ENCODE measurements at regions not wholly inside any gene's neighbourhood (a gene's known extent, or its start where the extent isn't known, plus 50 kb on each side); places are given as distances from the start of the nearest gene placed in this dataset.

- Histone ChIP-seq H3K79me2 (ENCODE audit: insufficient read depth, low read depth) (no peaks in the 10 kb centered on the region), H3K27me3 (ENCODE audit: insufficient read depth, low read depth) (no peaks in the 10 kb centered on the region), H3K4me2 (no peak overlapping the region), H3K4me1 (ENCODE audit: low read depth, poor library complexity, severe bottlenecking) (no peaks in the 10 kb centered on the region), H4K20me1 (ENCODE audit: insufficient read depth) (no peaks in the 10 kb centered on the region), H2AFZ (ENCODE audit: low read depth) (no peak overlapping the region), H3K27ac (no peak overlapping the region), H3K4me3 (IDR thresholded peaks at IDR 0.05; ENCODE audit: insufficient read depth, low read depth, low read length) (no peak overlapping the region), H3K9ac (no peak overlapping the region), H3K36me3 (ENCODE audit: insufficient read depth) (no peaks in the 10 kb centered on the region)
- TF ChIP-seq CTCF (conservative IDR thresholded peaks at IDR 0.05; ENCODE audit: low read depth, low read length), result no peak
Measured at GRCh38 chr13:105616333-105617075, 919.0 kb downstream of the EFNB2 start.

- TF ChIP-seq CTCF (conservative IDR thresholded peaks at IDR 0.05; ENCODE audit: low read depth, low read length), result no peak
Measured at GRCh38 chr13:105612541-105612940, 922.9 kb downstream of the EFNB2 start.

DNA sequence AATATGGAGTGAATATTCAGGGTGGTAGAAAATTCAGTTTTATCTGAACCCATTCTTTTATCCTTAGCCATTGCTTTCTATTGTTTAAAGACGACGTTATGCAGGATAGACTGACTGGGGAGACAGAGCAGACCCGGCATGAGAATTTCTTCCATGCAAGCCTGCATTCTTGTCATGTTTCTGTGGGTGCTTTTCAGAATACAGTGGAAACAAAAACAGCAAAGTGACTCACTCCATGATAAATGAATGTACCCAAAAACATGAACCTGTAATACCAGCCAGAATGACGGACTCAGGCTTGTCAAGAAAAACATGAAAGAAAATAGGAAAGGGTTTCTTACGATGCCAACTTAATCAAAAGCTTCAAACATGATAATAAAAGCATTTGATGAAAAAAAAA, 924.0 kb downstream of the EFNB2 start:
- no peaks in the 10 kb centered on the region for H3K79me2 ChIP-seq (ENCODE audit: insufficient read depth, low read depth)
- no peak overlapping the region for H3K9ac ChIP-seq
- H3K4me2 ChIP-seq, result no peak overlapping the region
- H2AFZ ChIP-seq (ENCODE audit: low read depth), result no peak overlapping the region
- TF ChIP-seq CTCF (conservative IDR thresholded peaks at IDR 0.05; ENCODE audit: low read depth, low read length), result no peak
- no peaks in the 10 kb centered on the region for H3K4me1 ChIP-seq (ENCODE audit: low read depth, poor library complexity, severe bottlenecking)
- H3K27ac ChIP-seq, result no peak overlapping the region
- H3K36me3 ChIP-seq (ENCODE audit: insufficient read depth), result no peaks in the 10 kb centered on the region
- H3K4me3 ChIP-seq (IDR thresholded peaks at IDR 0.05; ENCODE audit: insufficient read depth, low read depth, low read length), result no peak overlapping the region
- H4K20me1 ChIP-seq (ENCODE audit: insufficient read depth), result no peaks in the 10 kb centered on the region
- no peaks in the 10 kb centered on the region for H3K27me3 ChIP-seq (ENCODE audit: insufficient read depth, low read depth)

More at GRCh38 chr13:105612541-105612940, 922.9 kb downstream of the EFNB2 start:
- Histone ChIP-seq H4K20me1 (ENCODE audit: insufficient read depth) (no peaks in the 10 kb centered on the region), H3K79me2 (ENCODE audit: insufficient read depth, low read depth) (no peaks in the 10 kb centered on the region), H3K27ac (no peak overlapping the region), H3K4me1 (ENCODE audit: low read depth, poor library complexity, severe bottlenecking) (no peaks in the 10 kb centered on the region), H3K27me3 (ENCODE audit: insufficient read depth, low read depth) (no peaks in the 10 kb centered on the region), H2AFZ (ENCODE audit: low read depth) (no peak overlapping the region), H3K36me3 (ENCODE audit: insufficient read depth) (no peaks in the 10 kb centered on the region), H3K9ac (no peak overlapping the region), H3K4me2 (no peak overlapping the region), H3K4me3 (IDR thresholded peaks at IDR 0.05; ENCODE audit: insufficient read depth, low read depth, low read length) (no peak overlapping the region)

- H3K4me3 ChIP-seq (IDR thresholded peaks at IDR 0.05; ENCODE audit: insufficient read depth, low read depth, low read length), result no peak overlapping the region
- H3K4me2 ChIP-seq, result no peak overlapping the region
- no peak overlapping the region for H3K27ac ChIP-seq
- no peak overlapping the region for H3K9ac ChIP-seq
- no peaks in the 10 kb centered on the region for H3K4me1 ChIP-seq (ENCODE audit: low read depth, poor library complexity, severe bottlenecking)
- H2AFZ ChIP-seq (ENCODE audit: low read depth), result no peak overlapping the region
- no peaks in the 10 kb centered on the region for H3K27me3 ChIP-seq (ENCODE audit: insufficient read depth, low read depth)
- H3K79me2 ChIP-seq (ENCODE audit: insufficient read depth, low read depth), result no peaks in the 10 kb centered on the region
- no peak for TF ChIP-seq CTCF (conservative IDR thresholded peaks at IDR 0.05; ENCODE audit: low read depth, low read length)
- H3K36me3 ChIP-seq (ENCODE audit: insufficient read depth), result no peaks in the 10 kb centered on the region
- H4K20me1 ChIP-seq (ENCODE audit: insufficient read depth), result no peaks in the 10 kb centered on the region
Measured at GRCh38 chr13:105608104-105608503, 927.4 kb downstream of the EFNB2 start.

All from KMS-11 (cell line).